H1 (cell line): ENCODE measurements at regions not wholly inside any gene's neighbourhood (a gene's known extent, or its start where the extent isn't known, plus 50 kb on each side); places are given as distances from the start of the nearest gene placed in this dataset.

ENCODE experiments used
- CTCF ChIA-PET: fragments of 300-600 bp; sonication (Branson Sonifier 250); formaldehyde crosslinking; loops from one replicate; lab custom pipeline; 2021; ENCODE audit not compliant: partially characterized antibody; lab: Charles Lee
- POLR2A ChIA-PET: fragments of 300-600 bp; sonication (Branson Sonifier 250); formaldehyde crosslinking; loops from one replicate; lab custom pipeline; 2021; ENCODE audit warnings: inconsistent platforms; ENCODE audit not compliant: partially characterized antibody; lab: Charles Lee
- DNase-seq, 2 experiments: peaks; one replicate each; pipeline versions ENCODE4 v3.0.0 to v3.0.0-alpha.2; 2010 to 2022; ENCODE audit warnings: low spot score in 2 of 2, low read depth in 1 of 2, mixed read lengths in 1 of 2
- FAIRE-seq: peaks from 2 replicates; lab custom pipeline; 2011; peaks lifted over from hg19 to GRCh38; lab: Jason Lieb, UNC
- H2AFZ ChIP-seq: 2 replicates; pipeline ENCODE4 v1.8.1; 2012; ENCODE audit warnings: low read length, inconsistent platforms
- H2AK5ac ChIP-seq: 2 replicates; pipeline ENCODE4 v1.6.1; 2013; ENCODE audit warnings: low read depth, low read length
- H2BK120ac ChIP-seq: replicated peaks from 2 replicates; pipeline ENCODE3; 2013; ENCODE audit warnings: low read depth, low read length, inconsistent platforms
- H2BK12ac ChIP-seq: 2 replicates; pipeline ENCODE4 v1.6.1; 2013; ENCODE audit warnings: low read depth, low read length
- H2BK15ac ChIP-seq: 2 replicates; pipeline ENCODE4 v1.6.1; 2013; ENCODE audit warnings: low read length
- H2BK20ac ChIP-seq: 2 replicates; pipeline ENCODE4 v1.6.1; 2013; ENCODE audit warnings: low read length
- H2BK5ac ChIP-seq: 2 replicates; pipeline ENCODE4 v1.6.1; 2013; ENCODE audit warnings: low read depth, low read length
- H3K14ac ChIP-seq: 2 replicates; pipeline ENCODE4 v1.6.1; 2013; ENCODE audit warnings: inconsistent platforms; ENCODE audit not compliant: insufficient read length
- H3K18ac ChIP-seq: 2 replicates; pipeline ENCODE4 v1.6.1; 2013; ENCODE audit warnings: low read length; ENCODE audit errors: extremely low read depth
- H3K23ac ChIP-seq: 2 replicates; pipeline ENCODE4 v1.6.1; 2013; ENCODE audit warnings: inconsistent platforms; ENCODE audit not compliant: insufficient read length
- H3K23me2 ChIP-seq: 2 replicates; pipeline ENCODE4 v1.6.1; 2013; ENCODE audit warnings: low read depth, low read length
- H3K27ac ChIP-seq: 2 replicates; pipeline ENCODE4 v1.6.1; 2011; ENCODE audit warnings: low read depth, low read length, inconsistent platforms
- H3K27me3 ChIP-seq, 4 experiments: replicated peaks in 1 of 4; 1 replicate in 1 of 4; 2 replicates in 3 of 4; pipeline versions ENCODE4 v1.6.1 to v1.8.1; 2011 to 2013; ENCODE audit warnings: low read length in 3 of 4, mild to moderate bottlenecking in 3 of 4, inconsistent platforms in 2 of 4, mixed read lengths in 2 of 4, moderate library complexity in 1 of 4; ENCODE audit not compliant: control insufficient read depth in 3 of 4, insufficient read depth in 3 of 4; ENCODE audit errors: extremely low read depth in 1 of 4
- H3K36me3 ChIP-seq, 4 experiments: 2 replicates each; pipeline versions ENCODE4 v1.6.1 to v1.8.1; 2011 to 2013; ENCODE audit warnings: mild to moderate bottlenecking in 4 of 4, low read length in 3 of 4, moderate library complexity in 2 of 4, control low read depth in 1 of 4, inconsistent platforms in 1 of 4; ENCODE audit not compliant: insufficient read depth in 4 of 4, control insufficient read depth in 2 of 4
- H3K4ac ChIP-seq: replicated peaks from 2 replicates; pipeline ENCODE3; 2013; ENCODE audit warnings: low read length, low read depth, mixed read lengths, inconsistent platforms; ENCODE audit not compliant: insufficient read length
- H3K4me1 ChIP-seq, 4 experiments: replicated peaks in 1 of 4; 1 replicate in 1 of 4; 2 replicates in 3 of 4; pipeline versions ENCODE4 v1.6.1 to v1.8.1; 2011 to 2013; ENCODE audit warnings: low read length in 3 of 4, inconsistent platforms in 2 of 4, mixed read lengths in 1 of 4; ENCODE audit not compliant: insufficient read depth in 4 of 4, control insufficient read depth in 3 of 4
- H3K4me2 ChIP-seq, 2 experiments: 2 replicates each; pipeline versions ENCODE4 v1.6.1 to v1.8.1; 2011 to 2013; ENCODE audit warnings: low read depth in 2 of 2, low read length in 2 of 2, control low read depth in 1 of 2, inconsistent platforms in 1 of 2, mild to moderate bottlenecking in 1 of 2; ENCODE audit not compliant: insufficient read depth in 1 of 2
- H3K4me3 ChIP-seq, 4 experiments: fragments of 200-600, 300-600 bp in 1 of 4; sonication (generic), shearing (Covaris generic), sonication (Bioruptor Twin) in 1 of 4; 2 replicates each; pipeline versions ENCODE4 v1.5.1 to v1.8.1; 2011 to 2016; ENCODE audit warnings: low read length in 4 of 4, low read depth in 3 of 4, control low read depth in 2 of 4, inconsistent platforms in 2 of 4, mild to moderate bottlenecking in 2 of 4, mixed read lengths in 1 of 4, moderate library complexity in 1 of 4; ENCODE audit not compliant: insufficient read depth in 2 of 4; ENCODE audit errors: extremely low read depth in 1 of 4
- H3K56ac ChIP-seq: replicated peaks from 2 replicates; pipeline ENCODE3; 2013; ENCODE audit warnings: low read depth, mild to moderate bottlenecking, mixed read lengths, low read length, inconsistent platforms; ENCODE audit not compliant: insufficient read length
- H3K79me1 ChIP-seq: 2 replicates; pipeline ENCODE4 v1.6.1; 2013; ENCODE audit warnings: low read depth, low read length, control low read depth
- H3K79me2 ChIP-seq, 2 experiments: 2 replicates each; pipeline versions ENCODE4 v1.6.1 to v1.8.1; 2012 to 2013; ENCODE audit warnings: low read length in 2 of 2, mild to moderate bottlenecking in 2 of 2, inconsistent platforms in 1 of 2; ENCODE audit not compliant: insufficient read depth in 2 of 2, control insufficient read depth in 1 of 2
- H3K9ac ChIP-seq, 4 experiments: replicated peaks in 1 of 4; 1 replicate in 1 of 4; 2 replicates in 3 of 4; pipeline versions ENCODE4 v1.6.1 to v1.8.1; 2011 to 2013; ENCODE audit warnings: low read depth in 3 of 4, low read length in 3 of 4, control low read depth in 2 of 4, mild to moderate bottlenecking in 2 of 4, moderate library complexity in 2 of 4, inconsistent platforms in 1 of 4; ENCODE audit errors: extremely low read depth in 1 of 4
- H3K9me3 ChIP-seq, 2 experiments: 2 replicates each; pipeline versions ENCODE4 v1.6.1 to v1.8.1; 2012 to 2013; ENCODE audit warnings: mild to moderate bottlenecking in 2 of 2, moderate library complexity in 2 of 2, control low read depth in 1 of 2, inconsistent platforms in 1 of 2, low read depth in 1 of 2, low read length in 1 of 2, mixed read lengths in 1 of 2; ENCODE audit not compliant: insufficient read depth in 2 of 2
- H4K20me1 ChIP-seq, 2 experiments: replicated peaks in 1 of 2; 2 replicates each; pipeline versions ENCODE3 to v1.8.1; 2011 to 2013; ENCODE audit warnings: inconsistent platforms in 2 of 2, low read length in 2 of 2, mild to moderate bottlenecking in 1 of 2; ENCODE audit not compliant: insufficient read depth in 2 of 2, control insufficient read depth in 1 of 2
- H4K5ac ChIP-seq: 2 replicates; pipeline ENCODE4 v1.6.1; 2013; ENCODE audit warnings: low read length, low read depth, mixed read lengths, inconsistent platforms; ENCODE audit not compliant: insufficient read length
- H4K8ac ChIP-seq: 2 replicates; pipeline ENCODE4 v1.8.0; 2013; ENCODE audit warnings: mild to moderate bottlenecking, moderate library complexity, low read length, inconsistent platforms; ENCODE audit not compliant: insufficient read depth; ENCODE audit errors: extremely low read depth
- H4K91ac ChIP-seq: replicated peaks from 2 replicates; pipeline ENCODE3; 2013; ENCODE audit warnings: low read length, mixed read lengths, inconsistent platforms; ENCODE audit not compliant: insufficient read length
- BRCA1 ChIP-seq: IDR thresholded peaks from 2 replicates; pipeline ENCODE4 v1.6.1; 2012; ENCODE audit warnings: low read depth, low read length, improper control_type of control experiment
- CBX8 ChIP-seq: fragments of 300-800, 300-1000 bp; sonication (generic); IDR thresholded peaks from 2 replicates; pipeline ENCODE4 v1.7.1; 2016; ENCODE audit warnings: low read depth, low read length, borderline replicate concordance
- EZH2 ChIP-seq: fragments of 200-600 bp; sonication (generic); IDR thresholded peaks from 2 replicates; pipeline ENCODE4 v1.7.1; 2012; ENCODE audit warnings: low read depth, mild to moderate bottlenecking, moderate library complexity, low read length, inconsistent platforms; ENCODE audit not compliant: severe bottlenecking
- GTF2F1 ChIP-seq: IDR thresholded peaks from 2 replicates; pipeline ENCODE4 v1.6.1; 2012; ENCODE audit warnings: low read depth, low read length, improper control_type of control experiment, borderline replicate concordance
- JUND ChIP-seq: IDR thresholded peaks from 2 replicates; pipeline ENCODE4 v1.6.1; 2011; ENCODE audit warnings: mild to moderate bottlenecking, improper control_type of control experiment, low read length
- SP4 ChIP-seq: IDR thresholded peaks from 2 replicates; pipeline ENCODE4 v1.6.1; 2012; ENCODE audit warnings: low read length, inconsistent platforms
- TAF1 ChIP-seq: IDR thresholded peaks from 2 replicates; pipeline ENCODE4 v1.6.1; 2011; ENCODE audit warnings: mild to moderate bottlenecking, low read depth, low read length
- WGBS, 2 experiments: shearing (Covaris generic) in 1 of 2; methylation state at CpG; one replicate each; pipeline versions ENCODE4 v1.1.6 to v1.1.7; 2013 to 2015; ENCODE audit warnings: low lambda C conversion rate in 2 of 2, mixed read lengths in 2 of 2, inconsistent platforms in 1 of 2, low coverage in 1 of 2, missing lambda C conversion rate in 1 of 2; ENCODE audit not compliant: insufficient replicate concordance in 2 of 2, insufficient coverage in 1 of 2, insufficient read length in 1 of 2; ENCODE audit errors: extremely low coverage in 1 of 2, missing lambda C conversion rate in 1 of 2; 5-methylcytosine and 5-hydroxymethylcytosine counted together
- TF ChIP-seq, protein P1 (sequence below): IDR thresholded peaks from 2 replicates; pipeline ENCODE4 v1.6.1; 2011; ENCODE audit warnings: low read depth, mild to moderate bottlenecking, low read length; ENCODE audit not compliant: insufficient read depth

GRCh38 chr13:39855236-39855635, 199.8 kb downstream of the COG6 start:
- no peaks in the 10 kb centered on the region for H3K23me2 ChIP-seq
- no peak overlapping the region for H2AK5ac ChIP-seq
- no peak overlapping the region for H2BK120ac ChIP-seq
- no peaks in the 10 kb centered on the region; a peak in 1 of 7 replicates for H3K4me1 ChIP-seq
- ChIA-PET POLR2A (no interaction called here), CTCF (interaction anchor here (1.3 kb wide), 1 partner anchor 61 kb away, joined by 3 read pairs; no protein-coding TSS in a partner anchor)
- H3K9me3 ChIP-seq = peaks cover 0 to 2% of the 10 kb centered on the region in 2 experiments; a peak in 1 of 4 replicates
- no peak overlapping the region for H4K8ac ChIP-seq
- no peaks in the 10 kb centered on the region for H3K79me1 ChIP-seq
- H3K56ac ChIP-seq = no peak overlapping the region
- no peak overlapping the region for H3K23ac ChIP-seq
- no peak overlapping the region for H3K4me2 ChIP-seq
- H3K27ac ChIP-seq = no peak overlapping the region
- H2AFZ ChIP-seq = no peak overlapping the region
- H3K18ac ChIP-seq = no peak overlapping the region
- H4K5ac ChIP-seq = no peak overlapping the region
- no peaks in the 10 kb centered on the region for H3K79me2 ChIP-seq
- no peak for TF ChIP-seq JUND
- TF ChIP-seq CBX8 = no peak
- TF ChIP-seq EZH2 = no peak
- TF ChIP-seq BRCA1 = no peak
- TF ChIP-seq SP4 = no peak
- no peak for TF ChIP-seq TAF1
- TF ChIP-seq, protein P1, sequence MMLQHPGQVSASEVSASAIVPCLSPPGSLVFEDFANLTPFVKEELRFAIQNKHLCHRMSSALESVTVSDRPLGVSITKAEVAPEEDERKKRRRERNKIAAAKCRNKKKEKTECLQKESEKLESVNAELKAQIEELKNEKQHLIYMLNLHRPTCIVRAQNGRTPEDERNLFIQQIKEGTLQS = no peak
- TF ChIP-seq GTF2F1 = no peak
- no peaks in the 10 kb centered on the region for H4K20me1 ChIP-seq
- FAIRE-seq (no peak), DNase-seq (no peak)
- 93% methylated on average over 4 of the region's 4 CpGs; no CpG with 5 or more reads in 1 of the 2 experiments for WGBS, 2 experiments
- no peak overlapping the region for H3K4me3 ChIP-seq
- H4K91ac ChIP-seq = no peak overlapping the region
- H3K14ac ChIP-seq = no peak overlapping the region
- H2BK15ac ChIP-seq = no peak overlapping the region
- H3K36me3 ChIP-seq = no peaks in the 10 kb centered on the region
- H3K27me3 ChIP-seq = no peaks in the 10 kb centered on the region
- no peak overlapping the region for H2BK5ac ChIP-seq
- no peak overlapping the region for H3K9ac ChIP-seq
- no peak overlapping the region for H3K4ac ChIP-seq
- H2BK12ac ChIP-seq = no peak overlapping the region
- no peak overlapping the region for H2BK20ac ChIP-seq
